DOHH2 (cell line): ENCODE measurements at regions not wholly inside any gene's neighbourhood (a gene's known extent, or its start where the extent isn't known, plus 50 kb on each side); places are given as distances from the start of the nearest gene placed in this dataset.

Source experiments
- CTCF ChIP-seq: fragments of 200-600 bp; sonication (generic); IDR thresholded peaks from one replicate; pipeline ENCODE4 v1.5.1; 2014; ENCODE audit warnings: antibody characterized with exemption, mild to moderate bottlenecking, low read depth, low read length; ENCODE audit not compliant: poor library complexity, severe bottlenecking
- EZH2phosphoT487 ChIP-seq: fragments of 200-600 bp; sonication (generic); IDR thresholded peaks from 2 replicates; pipeline ENCODE4 v1.6.1; 2017; ENCODE audit warnings: borderline replicate concordance, mild to moderate bottlenecking, antibody characterized with exemption, low read length, moderate library complexity, mixed read lengths

GRCh38 chr10:113376428-113376827 is 176.4 kb upstream of the HABP2 start:
- TF ChIP-seq CTCF, result no peak
- no peak for TF ChIP-seq EZH2phosphoT487
